Right lobe of liver (tissue), 6 donors: ENCODE measurements at regions not wholly inside any gene's neighbourhood (a gene's known extent, or its start where the extent isn't known, plus 50 kb on each side); places are given as distances from the start of the nearest gene placed in this dataset.

Experiments used
- ATAC-seq, 4 donors: fragments of 200-7000 bp; cut with Tn5 transposase; one replicate each; pipeline ENCODE4 v1.9.1; 2020; ENCODE audit warnings: mild to moderate bottlenecking in 4 of 4, moderate library complexity in 4 of 4
- DNase-seq, 3 donors: peaks; one replicate each; pipeline ENCODE4 v3.0.0-alpha.2; 2020
- H3K27ac ChIP-seq, 3 donors: fragments of 200-600 bp; one replicate each; pipeline ENCODE4 v1.8.0; 2022
- H3K27me3 ChIP-seq, 2 donors: fragments of 200-600 bp; one replicate each; pipeline ENCODE4 v1.8.0; 2022
- H3K36me3 ChIP-seq, 4 donors: fragments of 200-600 bp; sonication (generic) in 1 of 4; one replicate each; pipeline versions ENCODE4 v1.5.1 to v1.8.0; 2017 to 2022; ENCODE audit warnings: control low read depth in 1 of 4
- H3K4me1 ChIP-seq, 4 donors: fragments of 200-600 bp; sonication (generic) in 1 of 4; one replicate each; pipeline versions ENCODE4 v1.5.1 to v1.8.0; 2017 to 2022; ENCODE audit warnings: control low read depth in 1 of 4
- H3K4me3 ChIP-seq, 3 donors: fragments of 200-600 bp; one replicate each; pipeline ENCODE4 v1.8.0; 2022
- H3K9me3 ChIP-seq, 4 donors: fragments of 200-600 bp; sonication (generic) in 1 of 4; one replicate each; pipeline versions ENCODE4 v1.5.1 to v1.8.0; 2017 to 2022; ENCODE audit warnings: control low read depth in 1 of 4
- CTCF ChIP-seq, 4 donors: fragments of 200-600 bp in 3 of 4; fragments of 450-650 bp in 1 of 4; IDR thresholded peaks; one replicate each; pipeline versions ENCODE4 v1.5.1 to v1.8.0; 2016 to 2022; ENCODE audit warnings: antibody characterized with exemption in 4 of 4, mild to moderate bottlenecking in 2 of 4
- POLR2A ChIP-seq: fragments of 450-650 bp; IDR thresholded peaks from one replicate; pipeline ENCODE4 v1.6.1; 2017; ENCODE audit warnings: antibody characterized with exemption, mild to moderate bottlenecking
- WGBS: methylation state at CpG from one replicate; pipeline ENCODE4 v1.1.6; 2018; ENCODE audit warnings: low coverage, low lambda C conversion rate; ENCODE audit not compliant: insufficient coverage; ENCODE audit errors: missing lambda C conversion rate; 5-methylcytosine and 5-hydroxymethylcytosine counted together
- intact Hi-C, 2 donors: fragments of 100-400 bp; cut with DNase I; formaldehyde crosslinking; loops; one replicate each; pipeline versions ENCODE4 v1.11.2 to v1.14.1; 2022
- donor health status: DM: no; HTN: yes; CAD: no.
- donor health status: DM: no; HTN: no; CAD: no.
- donor health status: DM: no; HTN: no; CAD: no.
- donor health status: DM: no; HTN: yes; CAD: no.
- donor health status: DM: no; HTN: yes; CAD: no.

DNA sequence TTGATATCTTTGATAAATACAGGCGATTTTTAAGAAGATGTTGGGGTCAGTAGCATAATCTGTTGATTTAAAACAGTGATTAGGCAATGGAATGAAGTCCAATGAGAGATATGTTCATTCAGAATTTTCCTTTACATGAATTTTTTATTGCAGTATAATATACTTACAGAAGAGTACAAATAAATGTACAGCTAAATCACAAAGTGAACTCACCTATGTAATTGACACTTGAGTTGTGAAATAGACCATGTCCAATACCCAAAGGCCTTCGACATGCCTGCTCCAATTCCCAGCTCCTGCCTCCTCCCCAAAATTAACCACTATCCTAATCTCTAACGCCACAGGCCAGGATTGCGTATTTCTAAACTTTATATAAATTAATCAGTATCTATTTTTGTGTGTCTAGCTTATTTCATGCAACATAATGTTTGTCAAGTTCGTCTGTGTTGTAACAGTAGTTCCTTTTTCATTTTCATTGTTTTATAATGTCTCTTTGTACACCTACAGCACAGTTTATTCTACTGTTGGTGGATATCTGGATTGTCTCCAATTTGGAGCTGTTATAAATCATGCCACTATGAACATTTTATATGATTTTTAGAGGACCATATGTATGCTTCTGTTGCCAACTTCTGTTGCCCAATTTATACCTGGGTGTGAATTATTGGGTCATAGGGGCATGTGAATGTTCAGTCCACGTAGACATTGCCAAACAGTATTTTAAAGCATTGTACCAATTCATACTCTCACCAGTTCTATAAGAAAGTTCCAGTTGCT lies 208.3 kb downstream of the TLE1 start:
- no peaks in the 10 kb centered on the region for H3K9me3 ChIP-seq
- no peak overlapping the region for H3K27ac ChIP-seq
- no peak for TF ChIP-seq CTCF (IDR thresholded peaks at IDR 0.05)
- no peak for TF ChIP-seq POLR2A
- no peak overlapping the region for H3K4me3 ChIP-seq
- H3K36me3 ChIP-seq: no peaks in the 10 kb centered on the region
- ATAC-seq: no peak
- intact Hi-C loops: no loop called here
- H3K27me3 ChIP-seq: no peaks in the 10 kb centered on the region
- H3K4me1 ChIP-seq: no peaks in the 10 kb centered on the region
- WGBS: 55% methylated on average over 6 of the region's 6 CpGs
- DNase-seq: no peak

DNA sequence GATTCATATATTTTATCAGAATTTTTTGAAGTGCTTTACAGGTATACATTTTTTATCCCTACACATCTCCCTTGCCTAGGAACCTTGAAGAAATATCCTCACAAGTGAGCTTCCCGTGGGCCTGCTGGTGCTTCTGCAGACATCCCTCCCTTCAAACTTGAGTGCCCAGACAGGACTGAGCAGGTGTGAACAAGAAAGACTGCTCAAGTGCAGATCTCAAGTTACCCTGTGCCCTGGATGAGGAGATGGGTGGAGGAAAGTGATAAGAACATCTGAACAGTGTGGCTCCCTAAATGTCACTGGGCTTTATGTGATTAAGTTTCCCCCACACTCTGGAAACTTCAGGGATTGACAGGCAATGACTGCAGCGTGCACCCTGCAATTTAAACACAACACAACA lies 209.8 kb downstream of the TLE1 start:
- Histone ChIP-seq H3K36me3 (no peaks in the 10 kb centered on the region), H3K4me3 (no peak overlapping the region), H3K4me1 (no peaks in the 10 kb centered on the region), H3K27ac (no peak overlapping the region), H3K9me3 (no peaks in the 10 kb centered on the region), H3K27me3 (no peaks in the 10 kb centered on the region)
- ATAC-seq (no peak), DNase-seq (no peak)
- TF ChIP-seq CTCF (IDR thresholded peaks at IDR 0.05): no peak
- TF ChIP-seq POLR2A: no peak
- intact Hi-C loops: no loop called here
- 65% methylated on average over 2 of the region's 2 CpGs for WGBS

DNA sequence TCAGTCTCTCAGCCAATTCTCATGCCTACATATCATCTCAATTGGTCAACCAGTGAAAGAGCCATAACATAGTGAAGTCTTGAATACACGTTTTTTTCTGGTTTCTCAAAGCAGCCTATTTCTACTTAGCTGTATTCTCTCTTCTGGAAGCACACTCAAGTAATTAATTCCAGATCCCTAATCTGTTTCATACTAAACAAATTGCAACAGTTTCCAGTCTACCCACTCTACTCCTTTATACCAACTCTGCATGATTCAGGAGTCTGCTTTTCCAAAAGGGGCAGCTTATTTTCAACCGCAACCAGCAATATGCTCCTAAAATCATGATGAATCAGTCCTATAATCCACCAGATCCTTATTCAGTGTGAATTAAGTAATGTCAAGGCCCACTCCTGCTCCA lies 211.7 kb downstream of the TLE1 start:
- ATAC-seq: no peak
- intact Hi-C loops: no loop called here
- WGBS: 72% methylated on average over 2 of the region's 2 CpGs

DNA sequence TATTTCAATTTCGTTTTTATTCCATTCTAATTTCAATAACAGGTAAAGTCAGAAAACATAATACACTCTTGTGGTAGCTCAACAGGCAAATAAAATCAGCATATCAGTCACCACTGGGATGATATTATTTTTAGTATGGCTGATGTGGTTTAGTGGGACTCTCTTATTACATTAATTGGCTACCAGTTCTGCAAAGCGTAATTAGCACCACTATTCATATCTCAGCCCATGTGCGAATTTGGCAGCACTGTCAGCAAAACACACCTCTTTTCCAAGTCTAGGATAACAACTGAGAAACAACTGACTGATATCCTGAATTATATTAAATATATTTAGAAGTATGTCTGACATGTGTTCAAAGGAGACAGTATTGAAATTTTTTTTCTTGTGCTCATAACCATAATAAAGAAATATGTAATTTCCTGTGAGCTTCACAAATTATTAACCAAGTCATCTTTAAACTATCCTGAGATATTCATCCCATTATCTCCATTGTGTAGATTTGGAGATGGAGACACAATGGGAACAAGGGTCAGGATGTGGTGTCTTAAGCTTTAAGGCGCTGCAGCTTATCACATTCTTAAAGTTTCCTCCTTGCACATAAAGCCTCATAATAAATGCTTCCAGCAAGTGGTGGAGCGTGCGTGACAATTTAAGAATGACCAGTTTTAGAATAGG lies 212.4 kb downstream of the TLE1 start:
- Histone ChIP-seq H3K4me1 (no peaks in the 10 kb centered on the region), H3K9me3 (no peaks in the 10 kb centered on the region), H3K36me3 (no peaks in the 10 kb centered on the region), H3K4me3 (no peak overlapping the region), H3K27ac (no peak overlapping the region), H3K27me3 (no peaks in the 10 kb centered on the region)
- ATAC-seq (no peak), DNase-seq (no peak)
- intact Hi-C loops: no loop called here
- TF ChIP-seq CTCF (IDR thresholded peaks at IDR 0.05) (no peak), POLR2A (no peak)
- WGBS: 78% methylated on average over 6 of the region's 6 CpGs

More for the DNA sequence above, 211.7 kb downstream of the TLE1 start:
- Histone ChIP-seq H3K27me3 (no peaks in the 10 kb centered on the region), H3K4me3 (no peak overlapping the region), H3K9me3 (no peaks in the 10 kb centered on the region), H3K27ac (no peak overlapping the region), H3K4me1 (no peaks in the 10 kb centered on the region), H3K36me3 (no peaks in the 10 kb centered on the region)
- no peak for DNase-seq
- no peak for TF ChIP-seq CTCF (IDR thresholded peaks at IDR 0.05)
- TF ChIP-seq POLR2A: no peak
